Osteocyte (in vitro differentiated cells): ENCODE measurements at regions not wholly inside any gene's neighbourhood (a gene's known extent, or its start where the extent isn't known, plus 50 kb on each side); places are given as distances from the start of the nearest gene placed in this dataset.
"Not testable (repeated sequence)": the region's sequence is repeated elsewhere in the genome, so short reads cannot be mapped to it uniquely, and the experiment has no call there.

Source experiments
- DNase-seq: peaks from one replicate; pipeline ENCODE4 v3.0.0; 2021; ENCODE audit warnings: mixed read lengths; ENCODE audit not compliant: unreplicated experiment; ENCODE audit errors: extremely low spot score
- H3K27ac Mint-ChIP-seq: one replicate; pipeline ENCODE4 v1.8.0; 2021; ENCODE audit warnings: mild to moderate bottlenecking, mixed read lengths; ENCODE audit not compliant: unreplicated experiment
- H3K27me3 Mint-ChIP-seq: one replicate; pipeline ENCODE4 v1.8.0; 2021; ENCODE audit warnings: mixed read lengths; ENCODE audit not compliant: unreplicated experiment
- H3K36me3 Mint-ChIP-seq: one replicate; pipeline ENCODE4 v1.8.0; 2021; ENCODE audit warnings: mixed read lengths; ENCODE audit not compliant: unreplicated experiment
- H3K4me1 Mint-ChIP-seq: one replicate; pipeline ENCODE4 v1.8.0; 2021; ENCODE audit warnings: mixed read lengths; ENCODE audit not compliant: unreplicated experiment
- H3K4me3 Mint-ChIP-seq: one replicate; pipeline ENCODE4 v1.8.0; 2021; ENCODE audit warnings: mild to moderate bottlenecking, moderate library complexity, mixed read lengths; ENCODE audit not compliant: unreplicated experiment
- H3K9me3 Mint-ChIP-seq: one replicate; pipeline ENCODE4 v1.8.0; 2021; ENCODE audit warnings: mixed read lengths; ENCODE audit not compliant: unreplicated experiment
- CTCF ChIP-seq: fragments of 200-600 bp; sonication (generic); IDR thresholded peaks from 2 replicates; pipeline ENCODE4 v1.5.0; 2021; ENCODE audit warnings: antibody characterized with exemption, mild to moderate bottlenecking, moderate library complexity

- Mint-ChIP-seq H3K4me3 (no peak overlapping the region), H3K27me3 (no peaks in the 10 kb centered on the region), H3K4me1 (peaks cover 3% of the 10 kb centered on the region), H3K9me3 (no peaks in the 10 kb centered on the region), H3K36me3 (no peaks in the 10 kb centered on the region), H3K27ac (no peak overlapping the region)
- DNase-seq, result no peak
- no peak for TF ChIP-seq CTCF
These were observed 616.4 kb upstream of the CBLB start for GRCh38 chr3:106485217-106485616.

GRCh38 chr3:106485802-106486201 is 617.0 kb upstream of the CBLB start:
- H3K36me3 Mint-ChIP-seq, result no peaks in the 10 kb centered on the region
- TF ChIP-seq CTCF, result no peak
- DNase-seq, result no peak
- peaks cover 3% of the 10 kb centered on the region for H3K4me1 Mint-ChIP-seq
- H3K27me3 Mint-ChIP-seq, result no peaks in the 10 kb centered on the region
- H3K27ac Mint-ChIP-seq, result no peak overlapping the region
- H3K9me3 Mint-ChIP-seq, result no peaks in the 10 kb centered on the region
- no peak overlapping the region for H3K4me3 Mint-ChIP-seq

- DNase-seq, H3K9me3 Mint-ChIP-seq, H3K27ac Mint-ChIP-seq, H3K4me1 Mint-ChIP-seq, H3K4me3 Mint-ChIP-seq, H3K36me3 Mint-ChIP-seq, H3K27me3 Mint-ChIP-seq: not testable (repeated sequence)
These were observed 618.3 kb upstream of the CBLB start for GRCh38 chr3:106486945-106487639.

- Mint-ChIP-seq H3K4me3 (no peak overlapping the region), H3K9me3 (no peaks in the 10 kb centered on the region), H3K27me3 (no peaks in the 10 kb centered on the region), H3K4me1 (peaks cover 3% of the 10 kb centered on the region), H3K27ac (no peak overlapping the region), H3K36me3 (no peaks in the 10 kb centered on the region)
- DNase-seq, result no peak
- no peak for TF ChIP-seq CTCF
These were observed 619.5 kb upstream of the CBLB start for GRCh38 chr3:106488331-106488730.

- DNase-seq, result no peak
- H3K4me3 Mint-ChIP-seq, result no peak overlapping the region
These were observed 623.0 kb upstream of the CBLB start for GRCh38 chr3:106491796-106492195.

More at GRCh38 chr3:106491796-106492195, 623.0 kb upstream of the CBLB start:
- Mint-ChIP-seq H3K27ac (no peak overlapping the region), H3K27me3 (no peaks in the 10 kb centered on the region), H3K36me3 (no peaks in the 10 kb centered on the region), H3K4me1 (no peaks in the 10 kb centered on the region), H3K9me3 (no peaks in the 10 kb centered on the region)
- TF ChIP-seq CTCF, result no peak
